ENCODE measurements at regions not wholly inside any gene's neighbourhood (a gene's known extent, or its start where the extent isn't known, plus 50 kb on each side); places are given as distances from the start of the nearest gene placed in this dataset.
"Not testable (repeated sequence)": the region's sequence is repeated elsewhere in the genome, so short reads cannot be mapped to it uniquely, and the experiment has no call there.

GRCh38 chr2:66253066-66253465 lies 181.9 kb upstream of the MEIS1 start:
- no peak for DNase-seq (ENCODE audit: low read depth)
- H3K27me3 ChIP-seq (ENCODE audit: control insufficient read depth, insufficient read depth, low read length): no peaks in the 10 kb centered on the region
- no peak overlapping the region for H3K4me3 ChIP-seq (ENCODE audit: low read depth, low read length)
- TF ChIP-seq CTCF (IDR thresholded peaks at IDR 0.05; ENCODE audit: insufficient read depth, low read length, poor library complexity, severe bottlenecking): no peak
- H3K36me3 ChIP-seq (ENCODE audit: control insufficient read depth, insufficient read depth, low read length): no peaks in the 10 kb centered on the region

DNA sequence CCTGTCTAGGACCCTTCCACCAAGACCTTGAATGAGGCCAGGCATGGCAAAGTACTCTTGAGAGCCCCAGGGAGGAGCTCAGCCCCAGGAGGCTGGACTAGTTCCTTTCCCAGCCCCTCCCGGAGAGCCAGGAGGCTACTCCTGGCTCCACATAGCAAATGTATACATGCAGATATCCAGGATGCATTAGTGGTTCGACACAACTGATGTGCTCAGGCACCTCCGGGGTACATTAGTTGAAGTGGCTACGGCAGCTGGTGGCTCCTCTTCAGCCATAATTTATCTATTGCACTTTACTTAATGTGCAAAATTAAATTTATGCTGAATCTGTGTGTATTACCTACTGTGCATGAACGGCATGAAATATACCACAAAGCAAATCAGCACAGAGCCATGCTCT lies 182.8 kb upstream of the MEIS1 start:
- no peak for DNase-seq (ENCODE audit: low read depth)
- H3K27me3 ChIP-seq (ENCODE audit: control insufficient read depth, insufficient read depth, low read length): no peaks in the 10 kb centered on the region
- no peak for TF ChIP-seq CTCF (IDR thresholded peaks at IDR 0.05; ENCODE audit: insufficient read depth, low read length, poor library complexity, severe bottlenecking)
- no peak overlapping the region for H3K4me3 ChIP-seq (ENCODE audit: low read depth, low read length)
- H3K36me3 ChIP-seq (ENCODE audit: control insufficient read depth, insufficient read depth, low read length): no peaks in the 10 kb centered on the region

GRCh38 chr2:66251573-66251972 lies 183.4 kb upstream of the MEIS1 start:
- no peaks in the 10 kb centered on the region for H3K27me3 ChIP-seq (ENCODE audit: control insufficient read depth, insufficient read depth, low read length)
- H3K4me3 ChIP-seq (ENCODE audit: low read depth, low read length): no peak overlapping the region
- TF ChIP-seq CTCF (IDR thresholded peaks at IDR 0.05; ENCODE audit: insufficient read depth, low read length, poor library complexity, severe bottlenecking): no peak
- DNase-seq (ENCODE audit: low read depth): no peak
- no peaks in the 10 kb centered on the region for H3K36me3 ChIP-seq (ENCODE audit: control insufficient read depth, insufficient read depth, low read length)

GRCh38 chr2:66249089-66249488 lies 185.8 kb upstream of the MEIS1 start:
- H3K4me3 ChIP-seq (ENCODE audit: low read depth, low read length); H3K27me3 ChIP-seq (ENCODE audit: control insufficient read depth, insufficient read depth, low read length); DNase-seq (ENCODE audit: low read depth); H3K36me3 ChIP-seq (ENCODE audit: control insufficient read depth, insufficient read depth, low read length): not testable (repeated sequence)

GRCh38 chr2:66243809-66244208 lies 191.1 kb upstream of the MEIS1 start:
- not testable (repeated sequence) for H3K4me3 ChIP-seq (ENCODE audit: low read depth, low read length); H3K27me3 ChIP-seq (ENCODE audit: control insufficient read depth, insufficient read depth, low read length); H3K36me3 ChIP-seq (ENCODE audit: control insufficient read depth, insufficient read depth, low read length); DNase-seq (ENCODE audit: low read depth)

DNA sequence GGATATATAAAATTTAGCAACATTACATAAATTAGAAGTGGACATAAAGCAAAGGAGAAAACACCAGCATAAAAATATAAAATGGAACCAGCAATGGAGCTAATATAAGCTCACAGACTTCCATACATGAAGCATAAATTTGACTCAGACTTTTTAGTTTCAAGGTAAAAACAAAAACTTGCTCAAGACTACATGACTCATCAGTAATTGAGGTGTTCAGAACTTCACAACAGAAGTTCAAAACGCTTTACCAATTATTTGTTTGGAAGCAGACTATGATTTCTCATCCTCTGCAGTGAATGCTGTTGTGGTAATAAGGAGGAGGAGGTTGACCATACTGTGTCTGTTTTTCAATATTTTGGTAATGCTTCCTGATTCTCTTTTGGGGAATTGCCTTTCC lies 192.0 kb upstream of the MEIS1 start:
- not testable (repeated sequence) for H3K36me3 ChIP-seq (ENCODE audit: control insufficient read depth, insufficient read depth, low read length); H3K27me3 ChIP-seq (ENCODE audit: control insufficient read depth, insufficient read depth, low read length); DNase-seq (ENCODE audit: low read depth); H3K4me3 ChIP-seq (ENCODE audit: low read depth, low read length)

DNA sequence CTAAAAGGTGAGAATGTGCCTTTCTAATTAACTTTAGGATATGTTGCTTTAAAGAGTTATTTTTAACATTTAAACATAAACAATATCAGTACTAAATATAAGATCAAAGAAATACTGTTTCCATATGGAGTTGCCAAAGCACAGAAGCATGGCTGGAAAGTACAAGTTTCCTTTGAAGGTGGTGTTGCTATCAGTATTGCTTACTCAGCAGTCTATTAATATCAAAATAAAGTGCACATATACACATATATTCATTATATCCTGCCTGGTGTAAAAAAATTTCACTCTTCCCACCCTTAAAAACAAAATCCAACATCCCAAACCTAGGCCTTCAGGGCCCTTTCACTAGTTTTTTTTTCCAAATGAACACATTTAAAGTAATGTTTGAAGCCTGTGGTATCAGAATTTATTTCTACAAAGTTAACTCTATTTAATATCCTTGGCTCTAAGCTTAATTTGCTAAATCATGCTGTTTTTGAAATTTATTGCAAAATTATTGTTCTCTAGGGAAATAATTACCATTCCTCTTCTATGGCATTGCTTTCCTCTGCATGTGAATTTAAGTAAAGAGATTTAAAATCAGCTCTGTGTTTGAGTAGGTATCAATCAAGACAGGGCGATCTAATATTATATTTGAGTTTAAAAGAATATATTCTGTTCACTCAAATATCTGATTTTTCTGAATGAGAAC lies 192.7 kb upstream of the MEIS1 start:
- no peak for DNase-seq (ENCODE audit: low read depth)
- no peak for TF ChIP-seq CTCF (IDR thresholded peaks at IDR 0.05; ENCODE audit: insufficient read depth, low read length, poor library complexity, severe bottlenecking)
- H3K27me3 ChIP-seq (ENCODE audit: control insufficient read depth, insufficient read depth, low read length): no peaks in the 10 kb centered on the region
- no peak overlapping the region for H3K4me3 ChIP-seq (ENCODE audit: low read depth, low read length)
- no peaks in the 10 kb centered on the region for H3K36me3 ChIP-seq (ENCODE audit: control insufficient read depth, insufficient read depth, low read length)

Measured in kidney epithelial cell (primary cell).